AG09319 (cell line): ENCODE measurements at regions not wholly inside any gene's neighbourhood (a gene's known extent, or its start where the extent isn't known, plus 50 kb on each side); places are given as distances from the start of the nearest gene placed in this dataset.

Experiments used
- DNase-seq: peaks from one replicate; pipeline ENCODE4 v3.0.0-alpha.2; 2010; ENCODE audit warnings: low read depth; ENCODE audit errors: extremely low read depth
- TF ChIP-seq, protein P1 (sequence below): IDR thresholded peaks from 2 replicates; pipeline ENCODE4 v1.5.1; 2011; ENCODE audit warnings: low read depth, mild to moderate bottlenecking, inconsistent platforms, low read length, moderate library complexity

DNA sequence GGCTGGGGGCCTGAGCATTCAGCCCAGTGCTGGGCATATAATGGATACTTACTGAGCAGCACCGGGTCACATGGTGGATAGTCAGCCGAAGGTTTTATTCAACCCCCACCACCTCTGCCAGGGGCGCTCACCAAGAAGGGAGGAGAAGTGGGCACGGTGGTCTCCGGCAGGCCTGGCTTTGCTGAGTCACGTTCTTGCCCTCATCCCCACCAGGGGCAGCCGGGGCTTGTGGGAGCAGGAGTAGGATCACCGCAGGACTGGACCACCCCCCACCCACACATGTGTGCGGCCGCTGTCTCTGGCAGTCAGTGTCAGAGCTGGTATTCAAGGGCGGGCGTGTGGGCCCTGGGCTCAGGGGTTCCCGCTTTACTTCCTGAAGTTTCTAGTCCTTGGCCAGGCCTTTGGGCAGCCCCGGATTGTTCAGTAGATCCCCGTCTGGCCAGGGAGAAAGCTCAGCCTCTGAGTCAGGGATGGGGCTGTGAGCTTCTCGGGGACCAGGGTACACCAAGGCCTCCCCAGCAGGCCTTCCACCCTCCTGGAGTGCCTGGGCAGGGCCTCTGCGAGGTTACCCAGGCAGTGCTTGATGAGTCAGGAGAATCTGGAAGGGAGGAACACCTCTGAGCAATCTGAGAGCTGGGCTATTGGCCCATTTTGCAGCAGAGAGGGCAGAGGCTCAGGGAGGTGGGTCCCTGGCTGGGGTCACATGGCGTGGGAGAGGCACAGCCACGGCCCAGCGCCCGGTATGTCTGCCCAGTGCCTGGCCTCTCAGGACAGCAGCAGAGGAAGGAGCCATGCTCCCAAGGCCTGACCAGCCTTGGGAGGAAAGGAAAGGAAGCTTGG, 60.6 kb downstream of the RTL6 start:
- TF ChIP-seq, protein P1, sequence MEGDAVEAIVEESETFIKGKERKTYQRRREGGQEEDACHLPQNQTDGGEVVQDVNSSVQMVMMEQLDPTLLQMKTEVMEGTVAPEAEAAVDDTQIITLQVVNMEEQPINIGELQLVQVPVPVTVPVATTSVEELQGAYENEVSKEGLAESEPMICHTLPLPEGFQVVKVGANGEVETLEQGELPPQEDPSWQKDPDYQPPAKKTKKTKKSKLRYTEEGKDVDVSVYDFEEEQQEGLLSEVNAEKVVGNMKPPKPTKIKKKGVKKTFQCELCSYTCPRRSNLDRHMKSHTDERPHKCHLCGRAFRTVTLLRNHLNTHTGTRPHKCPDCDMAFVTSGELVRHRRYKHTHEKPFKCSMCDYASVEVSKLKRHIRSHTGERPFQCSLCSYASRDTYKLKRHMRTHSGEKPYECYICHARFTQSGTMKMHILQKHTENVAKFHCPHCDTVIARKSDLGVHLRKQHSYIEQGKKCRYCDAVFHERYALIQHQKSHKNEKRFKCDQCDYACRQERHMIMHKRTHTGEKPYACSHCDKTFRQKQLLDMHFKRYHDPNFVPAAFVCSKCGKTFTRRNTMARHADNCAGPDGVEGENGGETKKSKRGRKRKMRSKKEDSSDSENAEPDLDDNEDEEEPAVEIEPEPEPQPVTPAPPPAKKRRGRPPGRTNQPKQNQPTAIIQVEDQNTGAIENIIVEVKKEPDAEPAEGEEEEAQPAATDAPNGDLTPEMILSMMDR: no peak
- DNase-seq: no peak

DNA sequence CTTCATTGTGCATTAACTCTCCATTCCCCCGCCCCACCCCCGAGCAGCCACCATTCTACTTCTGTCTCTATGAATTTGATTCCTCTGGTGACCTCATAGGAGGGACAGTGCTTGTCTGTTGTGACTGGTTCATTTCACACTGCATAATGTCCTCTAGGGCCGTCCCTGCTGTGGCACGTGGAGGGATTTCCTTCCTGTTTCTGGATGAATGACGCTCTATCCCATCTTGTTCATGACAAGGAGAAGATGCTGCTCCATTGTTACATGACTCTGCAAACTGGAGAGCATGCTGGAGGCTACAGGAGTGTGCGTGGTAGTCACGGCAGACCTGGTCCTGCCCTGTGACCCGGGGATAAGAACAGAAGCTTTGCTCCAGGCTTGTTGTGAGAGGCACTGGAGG, 61.3 kb downstream of the RTL6 start:
- TF ChIP-seq, protein P1: no peak
- no peak for DNase-seq

DNA sequence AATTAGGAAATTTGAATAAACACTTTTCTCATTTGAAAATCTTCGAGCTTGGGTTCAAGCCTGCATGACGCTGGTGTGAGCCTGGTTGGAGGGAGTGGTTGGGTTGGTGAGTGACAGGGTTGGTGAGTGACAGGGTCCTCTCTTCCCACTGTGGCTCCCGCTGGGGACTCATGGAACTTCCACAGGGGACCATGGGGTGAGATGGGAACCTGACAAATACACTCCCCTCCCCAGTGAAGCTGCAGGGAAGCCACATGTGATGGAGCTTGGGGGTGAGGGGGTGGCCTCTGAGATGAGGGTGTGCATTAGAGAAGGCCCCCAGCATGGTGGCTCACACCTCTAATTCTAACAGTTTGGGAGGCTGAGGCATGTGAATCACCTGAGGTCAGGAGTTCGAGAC, 66.8 kb downstream of the RTL6 start:
- TF ChIP-seq, protein P1: no peak
- no peak for DNase-seq

DNA sequence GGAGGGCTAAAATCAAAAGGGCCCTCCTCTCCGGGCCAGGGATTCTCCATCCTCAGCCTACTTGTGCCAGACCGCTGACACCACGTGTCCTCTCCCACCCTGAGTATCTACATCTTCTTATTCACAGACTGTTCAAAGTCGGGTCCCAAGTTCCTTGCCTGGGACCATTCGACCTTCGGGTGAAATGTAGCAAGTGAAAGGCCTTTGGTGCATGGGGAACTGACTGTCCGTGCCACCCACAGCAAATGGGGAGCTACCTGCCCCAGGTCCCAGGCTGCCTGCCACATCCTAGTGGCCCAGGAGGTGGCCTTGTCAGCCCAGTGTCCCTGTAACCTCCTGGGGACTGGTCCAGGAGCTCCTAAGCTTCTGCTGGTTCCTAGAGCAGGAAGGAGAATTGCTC, 67.3 kb downstream of the RTL6 start:
- TF ChIP-seq, protein P1: no peak
- DNase-seq: no peak

DNA sequence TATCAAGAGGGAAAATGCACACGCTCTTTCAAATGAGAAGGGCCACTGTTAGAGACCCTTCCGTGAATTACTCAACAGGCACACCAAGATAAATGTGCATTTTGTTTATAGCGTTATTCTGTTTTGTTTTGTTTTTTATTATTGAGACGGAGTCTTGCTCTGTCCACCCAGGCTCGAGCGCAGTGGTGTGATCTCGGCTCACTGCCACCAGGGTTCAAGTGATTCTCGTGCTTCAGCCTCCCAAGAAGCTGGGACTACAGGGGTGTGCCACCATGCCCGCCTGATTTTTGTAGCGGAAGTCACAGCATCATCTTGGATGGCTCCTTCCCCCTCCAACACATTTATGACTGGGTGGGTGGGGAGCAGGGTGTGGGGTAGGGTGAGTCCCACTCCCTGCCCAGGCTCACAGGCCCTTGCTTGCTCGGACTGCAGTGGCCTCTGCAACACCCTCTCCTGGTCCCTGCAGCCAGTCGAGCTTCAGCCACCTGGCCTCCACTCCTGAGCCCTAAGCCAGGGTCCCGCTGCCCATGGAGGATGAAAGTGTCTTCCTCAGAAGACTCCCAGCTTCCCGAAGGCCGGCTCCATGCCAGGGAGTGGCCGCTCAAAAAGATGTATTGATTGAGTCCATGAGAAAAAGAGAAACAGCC, 68.0 kb downstream of the RTL6 start:
- no peak for DNase-seq
- TF ChIP-seq, protein P1: no peak

DNA sequence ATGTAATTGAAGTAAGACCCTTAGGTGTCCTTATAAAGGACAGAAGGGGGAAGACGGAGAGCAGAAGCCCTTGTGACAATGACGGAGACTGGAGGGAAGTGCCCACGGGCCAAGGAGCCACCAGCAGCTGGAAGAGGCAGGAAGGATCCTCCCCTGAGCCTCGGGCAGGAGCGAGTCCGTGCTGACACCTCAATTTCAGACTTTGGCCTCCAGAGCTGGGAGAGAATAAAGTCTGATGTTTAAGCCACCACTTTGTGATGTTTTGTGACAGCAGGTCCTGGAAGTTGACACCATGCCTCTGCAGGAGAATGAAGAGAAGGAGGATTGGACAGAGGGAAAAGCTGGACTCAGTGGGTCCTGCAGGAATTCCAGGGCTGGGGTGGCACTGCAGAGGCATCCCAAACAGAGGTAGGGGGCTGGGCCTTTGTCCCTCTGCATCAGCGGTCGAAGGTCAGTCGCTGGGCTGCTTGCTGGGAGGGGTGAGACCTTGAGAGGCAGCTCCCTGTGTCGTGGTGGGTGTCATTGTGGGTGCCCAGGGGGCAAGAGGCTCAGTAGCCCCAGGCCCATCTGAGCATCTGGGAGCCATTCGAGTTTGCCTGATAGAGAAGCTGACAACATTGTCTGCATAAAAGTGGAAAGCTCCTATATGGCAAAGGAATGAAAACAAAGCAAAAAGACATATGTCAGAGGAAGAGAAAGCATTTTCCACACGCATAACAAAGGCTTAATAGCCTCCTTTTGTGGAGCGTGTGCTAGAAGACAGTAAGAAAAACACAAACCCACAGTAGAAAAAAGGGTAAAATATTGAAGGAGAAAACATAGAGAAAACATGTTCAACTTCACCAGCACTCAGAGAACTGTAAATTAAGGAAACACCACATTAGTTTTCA, 68.8 kb downstream of the RTL6 start:
- TF ChIP-seq, protein P1: no peak
- DNase-seq: no peak
